Activated B cell treated with CpG ODN at 0.5 μM for 24 hours (primary cell): ENCODE measurements at regions not wholly inside any gene's neighbourhood (a gene's known extent, or its start where the extent isn't known, plus 50 kb on each side); places are given as distances from the start of the nearest gene placed in this dataset.

Source experiments
- ATAC-seq: fragments of 200-7000 bp; cut with Tn5 transposase; one replicate; pipeline ENCODE4 v1.10.0; 2021; ENCODE audit warnings: low read depth, mild to moderate bottlenecking, moderate library complexity
- CTCF ChIA-PET: fragments of 350-600 bp; sonication (Branson Sonifier 250); formaldehyde crosslinking; loops from one replicate; lab custom pipeline; 2021; ENCODE audit warnings: antibody characterized with exemption; lab: Charles Lee
- POLR2A ChIA-PET: fragments of 350-600 bp; sonication (Branson Sonifier 250); formaldehyde crosslinking; loops from one replicate; lab custom pipeline; 2021; ENCODE audit warnings: antibody characterized with exemption; lab: Charles Lee
- DNase-seq: peaks from one replicate; pipeline ENCODE4 v3.0.0; 2022
- H3K27ac Mint-ChIP-seq: one replicate; pipeline ENCODE4 v1.8.0; 2020; ENCODE audit warnings: mixed read lengths
- H3K27me3 Mint-ChIP-seq: one replicate; pipeline ENCODE4 v1.8.0; 2021; ENCODE audit warnings: mixed read lengths
- H3K36me3 Mint-ChIP-seq: one replicate; pipeline ENCODE4 v1.8.0; 2021; ENCODE audit warnings: low read depth, mixed read lengths
- H3K4me1 Mint-ChIP-seq: one replicate; pipeline ENCODE4 v1.8.0; 2021; ENCODE audit warnings: mixed read lengths
- H3K4me3 Mint-ChIP-seq: one replicate; pipeline ENCODE4 v1.8.0; 2020; ENCODE audit warnings: mild to moderate bottlenecking, mixed read lengths
- H3K9me3 Mint-ChIP-seq: one replicate; pipeline ENCODE4 v1.8.0; 2020; ENCODE audit warnings: mixed read lengths
- CTCF ChIP-seq: fragments of 200-600 bp; IDR thresholded peaks from one replicate; pipeline ENCODE4 v1.8.0; 2022; ENCODE audit warnings: antibody characterized with exemption, mild to moderate bottlenecking
- intact Hi-C: fragments of 100-400 bp; cut with micrococcal nuclease; formaldehyde crosslinking; loops from one replicate; pipeline ENCODE4 v1.15.1; 2024

- peaks cover 4% of the 10 kb centered on the region for H3K27me3 Mint-ChIP-seq
- no peak for TF ChIP-seq CTCF
- H3K4me3 Mint-ChIP-seq, result no peak overlapping the region
- H3K36me3 Mint-ChIP-seq, result no peaks in the 10 kb centered on the region
- no peak overlapping the region for H3K27ac Mint-ChIP-seq
- intact Hi-C loops, result no loop called here
- DNase-seq (no peak), ATAC-seq (no peak)
- POLR2A ChIA-PET, result no interaction called here
- peaks cover 6% of the 10 kb centered on the region for H3K4me1 Mint-ChIP-seq
- CTCF ChIA-PET, result no interaction called here
- H3K9me3 Mint-ChIP-seq, result no peaks in the 10 kb centered on the region
These were observed 106.4 kb downstream of the VAPA start for GRCh38 chr18:10020171-10020570.

- no peak overlapping the region for H3K4me3 Mint-ChIP-seq
- no peak for DNase-seq
- TF ChIP-seq CTCF, result no peak
- no peak for ATAC-seq
- no peaks in the 10 kb centered on the region for H3K4me1 Mint-ChIP-seq
- H3K27me3 Mint-ChIP-seq, result peaks cover 4% of the 10 kb centered on the region
- no peaks in the 10 kb centered on the region for H3K36me3 Mint-ChIP-seq
- no peak overlapping the region for H3K27ac Mint-ChIP-seq
- intact Hi-C loops, result no loop called here
- H3K9me3 Mint-ChIP-seq, result no peaks in the 10 kb centered on the region
- ChIA-PET POLR2A (no interaction called here), CTCF (no interaction called here)
These were observed 108.5 kb downstream of the VAPA start for GRCh38 chr18:10022365-10022764.

GRCh38 chr18:10023853-10024570, 110.2 kb downstream of the VAPA start:
- no peaks in the 10 kb centered on the region for H3K36me3 Mint-ChIP-seq

GRCh38 chr18:10025711-10026670, 112.2 kb downstream of the VAPA start:
- no peak for TF ChIP-seq CTCF
- POLR2A ChIA-PET, result no interaction called here
- Mint-ChIP-seq H3K4me1 (no peaks in the 10 kb centered on the region), H3K27me3 (peaks cover 4% of the 10 kb centered on the region), H3K27ac (no peak overlapping the region), H3K9me3 (no peaks in the 10 kb centered on the region), H3K36me3 (no peaks in the 10 kb centered on the region), H3K4me3 (no peak overlapping the region)
- ATAC-seq (no peak), DNase-seq (no peak)
- CTCF ChIA-PET, result interaction anchor here (1.0 kb wide), 1 partner anchor 493 kb away, joined by 3 read pairs; no protein-coding TSS in a partner anchor
- intact Hi-C loops, result no loop called here

More at GRCh38 chr18:10023853-10024570, 110.2 kb downstream of the VAPA start:
- no peaks in the 10 kb centered on the region for H3K9me3 Mint-ChIP-seq
- intact Hi-C loops, result no loop called here
- ATAC-seq (no peak), DNase-seq (no peak)
- H3K27ac Mint-ChIP-seq, result no peak overlapping the region
- ChIA-PET CTCF (no interaction called here), POLR2A (no interaction called here)
- no peak overlapping the region for H3K4me3 Mint-ChIP-seq
- peaks cover 4% of the 10 kb centered on the region for H3K27me3 Mint-ChIP-seq
- no peak for TF ChIP-seq CTCF
- H3K4me1 Mint-ChIP-seq, result no peaks in the 10 kb centered on the region

GRCh38 chr18:10027031-10027430, 113.2 kb downstream of the VAPA start:
- no peaks in the 10 kb centered on the region for H3K4me1 Mint-ChIP-seq
- peaks cover 2% of the 10 kb centered on the region for H3K27me3 Mint-ChIP-seq
- no peaks in the 10 kb centered on the region for H3K36me3 Mint-ChIP-seq
- ChIA-PET CTCF (no interaction called here), POLR2A (no interaction called here)
- intact Hi-C loops, result no loop called here
- no peak for TF ChIP-seq CTCF
- no peak for ATAC-seq
- H3K4me3 Mint-ChIP-seq, result no peak overlapping the region
- H3K27ac Mint-ChIP-seq, result no peak overlapping the region
- H3K9me3 Mint-ChIP-seq, result no peaks in the 10 kb centered on the region
- DNase-seq, result no peak
